Nephron (organoid): ENCODE measurements at regions not wholly inside any gene's neighbourhood (a gene's known extent, or its start where the extent isn't known, plus 50 kb on each side); places are given as distances from the start of the nearest gene placed in this dataset.

Experiments
- H3K27ac Mint-ChIP-seq, 3 experiments: 2 replicates each; pipeline ENCODE4 v1.8.0; 2020; ENCODE audit warnings: mixed read lengths in 3 of 3, mild to moderate bottlenecking in 2 of 3, moderate library complexity in 1 of 3
- H3K27me3 Mint-ChIP-seq: 2 replicates; pipeline ENCODE4 v1.8.0; 2021; ENCODE audit warnings: low read depth, mild to moderate bottlenecking, moderate library complexity, mixed read lengths
- H3K36me3 Mint-ChIP-seq: 2 replicates; pipeline ENCODE4 v1.8.0; 2020; ENCODE audit warnings: low read depth, mixed read lengths
- H3K4me1 Mint-ChIP-seq: 2 replicates; pipeline ENCODE4 v1.8.0; 2020; ENCODE audit warnings: mixed read lengths
- H3K4me3 Mint-ChIP-seq, 3 experiments: 2 replicates each; pipeline ENCODE4 v1.8.0; 2020; ENCODE audit warnings: mild to moderate bottlenecking in 3 of 3, mixed read lengths in 3 of 3, moderate library complexity in 2 of 3
- H3K9me3 Mint-ChIP-seq: 2 replicates; pipeline ENCODE4 v1.8.0; 2020; ENCODE audit warnings: mixed read lengths
- CTCF ChIP-seq, 3 experiments: fragments of 200-600 bp; sonication (generic); IDR thresholded peaks; one replicate each; pipeline ENCODE4 v1.5.0; 2021; ENCODE audit warnings: antibody characterized with exemption in 3 of 3; ENCODE audit not compliant: unreplicated experiment in 3 of 3

- H3K9me3 Mint-ChIP-seq: peaks cover 2% of the 10 kb centered on the region
- H3K36me3 Mint-ChIP-seq: no peaks in the 10 kb centered on the region
- no peak for TF ChIP-seq CTCF (IDR thresholded peaks at IDR 0.05; ENCODE audit: unreplicated experiment in 3 of 3)
- no peak overlapping the region for H3K27ac Mint-ChIP-seq
- peaks cover 6% of the 10 kb centered on the region for H3K4me1 Mint-ChIP-seq
- H3K4me3 Mint-ChIP-seq: no peak overlapping the region
- peaks cover 16% of the 10 kb centered on the region for H3K27me3 Mint-ChIP-seq
Observed at GRCh38 chr5:6180231-6180872, 198.0 kb downstream of the MED10 start.

GRCh38 chr5:6178846-6179532 lies 199.4 kb downstream of the MED10 start:
- Mint-ChIP-seq H3K36me3 (no peaks in the 10 kb centered on the region), H3K27ac (no peak overlapping the region), H3K4me3 (no peak overlapping the region), H3K27me3 (peaks cover 16% of the 10 kb centered on the region), H3K4me1 (peaks cover 6% of the 10 kb centered on the region), H3K9me3 (no peaks in the 10 kb centered on the region)
- no peak for TF ChIP-seq CTCF (IDR thresholded peaks at IDR 0.05; ENCODE audit: unreplicated experiment in 3 of 3)

- Mint-ChIP-seq H3K27me3 (peaks cover 15% of the 10 kb centered on the region), H3K4me3 (no peak overlapping the region), H3K27ac (no peak overlapping the region), H3K36me3 (no peaks in the 10 kb centered on the region), H3K9me3 (no peaks in the 10 kb centered on the region), H3K4me1 (peaks cover 6% of the 10 kb centered on the region)
- no peak for TF ChIP-seq CTCF (IDR thresholded peaks at IDR 0.05; ENCODE audit: unreplicated experiment in 3 of 3)
Observed at GRCh38 chr5:6177926-6178325, 200.4 kb downstream of the MED10 start.

DNA sequence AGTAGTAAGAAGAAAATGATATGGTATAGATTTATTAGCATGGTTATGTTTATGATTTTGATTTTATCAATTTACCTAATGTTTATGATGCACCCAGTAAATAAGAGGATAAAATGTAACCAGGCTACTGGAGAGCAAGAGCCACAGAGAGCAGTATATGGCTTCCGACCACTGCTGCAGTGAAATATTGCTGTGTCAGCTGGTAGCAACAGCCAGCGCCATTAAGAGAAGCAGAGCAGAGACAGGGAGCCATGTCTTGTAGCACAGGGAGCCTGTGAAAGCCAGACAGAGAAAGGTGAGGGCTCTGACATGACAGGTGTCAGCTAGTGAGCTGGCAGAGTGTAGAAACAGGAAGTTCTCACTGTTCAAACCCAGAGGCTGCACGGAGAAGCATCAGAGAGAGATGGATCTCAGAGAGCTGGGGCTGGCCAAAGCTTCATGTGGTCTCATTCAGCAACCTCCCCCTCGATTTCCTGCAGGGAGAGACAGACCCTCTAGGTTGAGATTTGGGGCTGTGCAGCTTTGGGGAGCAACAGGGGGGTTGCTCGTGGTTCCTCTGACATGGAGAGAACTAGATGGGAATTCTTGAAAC lies 202.1 kb downstream of the MED10 start:
- H3K9me3 Mint-ChIP-seq: no peaks in the 10 kb centered on the region
- H3K27ac Mint-ChIP-seq: no peak overlapping the region
- TF ChIP-seq CTCF (IDR thresholded peaks at IDR 0.05; ENCODE audit: unreplicated experiment in 3 of 3): no peak
- H3K4me1 Mint-ChIP-seq: peaks cover 6% of the 10 kb centered on the region
- peaks cover 2% of the 10 kb centered on the region for H3K27me3 Mint-ChIP-seq
- no peak overlapping the region for H3K4me3 Mint-ChIP-seq
- no peaks in the 10 kb centered on the region for H3K36me3 Mint-ChIP-seq

DNA sequence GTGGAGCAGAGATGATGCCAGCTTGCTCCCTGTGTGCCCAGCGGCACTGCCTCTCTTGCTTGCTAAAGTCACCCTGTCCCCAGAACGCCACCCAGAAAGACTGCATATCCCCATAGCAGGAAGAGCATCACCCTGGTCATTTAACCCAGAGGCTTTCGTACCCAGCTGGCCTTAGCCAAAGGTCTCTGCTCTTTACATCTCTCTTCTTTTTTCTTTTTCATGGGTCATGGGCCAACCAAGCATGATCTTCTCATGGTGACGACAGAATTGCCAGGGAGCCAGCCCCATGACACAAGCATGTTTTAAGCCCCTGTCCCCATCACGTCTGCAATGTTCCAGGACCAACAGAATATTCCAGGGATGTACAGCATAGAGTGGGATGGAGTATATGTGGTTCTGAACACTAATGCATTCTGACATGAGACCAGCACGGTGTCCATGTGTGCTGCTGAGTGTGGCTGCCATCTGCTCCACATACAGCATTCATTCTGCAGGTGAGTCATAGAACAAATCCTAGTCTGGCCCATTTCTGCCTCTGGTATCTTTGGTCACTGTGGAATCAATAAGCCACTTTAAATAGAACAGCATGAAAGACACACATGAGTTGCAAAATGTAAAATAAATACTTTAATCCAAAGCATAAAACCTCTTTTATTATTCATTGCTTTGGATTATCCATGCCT lies 203.0 kb downstream of the MED10 start:
- TF ChIP-seq CTCF (IDR thresholded peaks at IDR 0.05; ENCODE audit: unreplicated experiment in 3 of 3): no peak
- Mint-ChIP-seq H3K9me3 (no peaks in the 10 kb centered on the region), H3K36me3 (no peaks in the 10 kb centered on the region), H3K27me3 (no peaks in the 10 kb centered on the region), H3K4me3 (no peak overlapping the region), H3K27ac (no peak overlapping the region), H3K4me1 (peaks cover 6% of the 10 kb centered on the region)
